ENCODE measurements at regions not wholly inside any gene's neighbourhood (a gene's known extent, or its start where the extent isn't known, plus 50 kb on each side); places are given as distances from the start of the nearest gene placed in this dataset.

DNA sequence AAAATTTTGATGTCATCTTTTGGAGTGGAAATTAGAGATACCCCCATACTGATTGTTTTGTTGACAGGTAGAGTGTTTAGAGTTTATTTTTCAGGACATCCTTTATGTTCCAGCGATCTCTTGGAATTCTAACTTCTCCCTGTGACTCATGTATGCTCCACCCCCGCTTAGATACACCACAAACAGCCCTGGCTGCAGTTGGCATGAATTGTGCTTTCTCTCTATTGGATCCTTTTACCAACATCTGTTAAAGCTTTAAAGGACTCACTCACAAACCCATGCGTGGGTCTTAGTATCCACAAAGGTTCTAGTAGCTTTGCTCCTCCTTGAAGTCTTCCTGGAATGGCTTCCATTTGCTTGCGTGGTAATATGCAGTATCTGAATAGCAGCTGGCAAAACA, 409.5 kb upstream of the POU3F3 start:
- Histone ChIP-seq H3K4me3 (no peak overlapping the region), H3K27ac (no peak overlapping the region), H3K4me1 (no peaks in the 10 kb centered on the region), H3K27me3 (no peaks in the 10 kb centered on the region), H3K36me3 (no peaks in the 10 kb centered on the region), H3K9me3 (no peaks in the 10 kb centered on the region)
- no peak for DNase-seq (ENCODE audit: low spot score in 2 of 2)
- intact Hi-C loops (cut with DNase I; ENCODE audit: low total_unique reads), result no loop called here
- TF ChIP-seq POLR2A (IDR thresholded peaks at IDR 0.05) (no peak), POLR2AphosphoS5 (IDR thresholded peaks at IDR 0.05) (no peak)
- TF ChIP-seq, protein P1, sequence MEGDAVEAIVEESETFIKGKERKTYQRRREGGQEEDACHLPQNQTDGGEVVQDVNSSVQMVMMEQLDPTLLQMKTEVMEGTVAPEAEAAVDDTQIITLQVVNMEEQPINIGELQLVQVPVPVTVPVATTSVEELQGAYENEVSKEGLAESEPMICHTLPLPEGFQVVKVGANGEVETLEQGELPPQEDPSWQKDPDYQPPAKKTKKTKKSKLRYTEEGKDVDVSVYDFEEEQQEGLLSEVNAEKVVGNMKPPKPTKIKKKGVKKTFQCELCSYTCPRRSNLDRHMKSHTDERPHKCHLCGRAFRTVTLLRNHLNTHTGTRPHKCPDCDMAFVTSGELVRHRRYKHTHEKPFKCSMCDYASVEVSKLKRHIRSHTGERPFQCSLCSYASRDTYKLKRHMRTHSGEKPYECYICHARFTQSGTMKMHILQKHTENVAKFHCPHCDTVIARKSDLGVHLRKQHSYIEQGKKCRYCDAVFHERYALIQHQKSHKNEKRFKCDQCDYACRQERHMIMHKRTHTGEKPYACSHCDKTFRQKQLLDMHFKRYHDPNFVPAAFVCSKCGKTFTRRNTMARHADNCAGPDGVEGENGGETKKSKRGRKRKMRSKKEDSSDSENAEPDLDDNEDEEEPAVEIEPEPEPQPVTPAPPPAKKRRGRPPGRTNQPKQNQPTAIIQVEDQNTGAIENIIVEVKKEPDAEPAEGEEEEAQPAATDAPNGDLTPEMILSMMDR (IDR thresholded peaks at IDR 0.05), result no peak

DNA sequence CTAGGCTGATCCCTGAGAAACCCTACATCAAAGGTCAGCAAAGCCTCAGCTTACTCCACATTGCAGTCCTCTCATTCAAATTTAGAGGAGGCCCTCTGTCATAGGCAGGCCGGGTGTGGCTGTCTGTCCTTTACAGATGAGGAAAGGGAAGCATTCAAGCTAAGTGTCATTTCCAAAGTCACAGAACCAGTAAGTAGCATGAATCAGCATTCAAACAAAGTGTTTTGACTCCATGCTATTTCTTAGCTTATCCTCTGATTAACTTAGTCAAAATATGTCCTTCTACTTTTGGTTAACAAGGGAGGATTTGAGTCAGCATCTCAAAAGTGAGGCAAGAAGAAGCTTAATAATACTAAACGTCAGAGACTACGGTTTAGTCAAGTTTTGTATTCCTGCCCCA, 409.0 kb upstream of the POU3F3 start:
- Histone ChIP-seq H3K36me3 (no peaks in the 10 kb centered on the region), H3K9me3 (no peaks in the 10 kb centered on the region), H3K27me3 (no peaks in the 10 kb centered on the region), H3K4me3 (no peak overlapping the region), H3K4me1 (no peaks in the 10 kb centered on the region), H3K27ac (no peak overlapping the region)
- intact Hi-C loops (cut with DNase I; ENCODE audit: low total_unique reads), result no loop called here
- no peak for DNase-seq (ENCODE audit: low spot score in 2 of 2)
- TF ChIP-seq, protein P1 (IDR thresholded peaks at IDR 0.05), result no peak
- no peak for TF ChIP-seq POLR2AphosphoS5 (IDR thresholded peaks at IDR 0.05)
- TF ChIP-seq POLR2A (IDR thresholded peaks at IDR 0.05), result no peak

DNA sequence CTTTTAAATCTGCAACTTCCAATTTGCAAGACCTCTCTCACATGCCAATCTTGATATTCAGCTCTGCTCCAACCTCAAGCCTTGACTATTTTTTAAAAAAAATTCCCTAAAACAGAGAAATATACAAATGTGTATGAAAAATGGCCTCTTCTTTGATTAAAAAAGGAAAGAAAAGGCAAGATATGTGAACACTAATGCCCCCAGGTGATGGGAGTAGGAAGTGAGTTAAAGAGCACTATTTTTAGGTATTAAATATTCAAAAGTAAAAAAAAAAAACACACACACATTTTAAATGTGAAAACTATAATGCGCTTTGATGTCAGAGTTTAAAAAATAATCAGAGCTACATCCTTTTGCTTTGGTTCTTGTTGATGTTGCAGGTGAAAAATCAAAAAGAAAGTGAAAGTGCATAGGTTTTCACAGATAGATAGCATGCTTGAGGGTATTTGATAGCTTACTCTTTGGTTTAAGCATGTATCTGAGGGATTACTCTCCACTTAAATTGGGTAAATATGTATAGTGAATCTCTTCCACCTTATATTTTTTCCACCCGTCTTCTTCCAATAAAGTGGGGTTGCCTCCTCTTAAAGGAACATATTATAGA, 406.0 kb upstream of the POU3F3 start:
- Histone ChIP-seq H3K36me3 (no peaks in the 10 kb centered on the region), H3K27me3 (no peaks in the 10 kb centered on the region), H3K9me3 (no peaks in the 10 kb centered on the region), H3K27ac (no peak overlapping the region), H3K4me1 (no peaks in the 10 kb centered on the region), H3K4me3 (peak overlapping the region in 1 of 3 donors; percentile 55)
- intact Hi-C loops (cut with DNase I; ENCODE audit: low total_unique reads), result no loop called here
- TF ChIP-seq POLR2A (IDR thresholded peaks at IDR 0.05), result no peak
- TF ChIP-seq POLR2AphosphoS5 (IDR thresholded peaks at IDR 0.05), result no peak
- TF ChIP-seq, protein P1 (IDR thresholded peaks at IDR 0.05), result no peak
- no peak for DNase-seq (ENCODE audit: low spot score in 2 of 2)

DNA sequence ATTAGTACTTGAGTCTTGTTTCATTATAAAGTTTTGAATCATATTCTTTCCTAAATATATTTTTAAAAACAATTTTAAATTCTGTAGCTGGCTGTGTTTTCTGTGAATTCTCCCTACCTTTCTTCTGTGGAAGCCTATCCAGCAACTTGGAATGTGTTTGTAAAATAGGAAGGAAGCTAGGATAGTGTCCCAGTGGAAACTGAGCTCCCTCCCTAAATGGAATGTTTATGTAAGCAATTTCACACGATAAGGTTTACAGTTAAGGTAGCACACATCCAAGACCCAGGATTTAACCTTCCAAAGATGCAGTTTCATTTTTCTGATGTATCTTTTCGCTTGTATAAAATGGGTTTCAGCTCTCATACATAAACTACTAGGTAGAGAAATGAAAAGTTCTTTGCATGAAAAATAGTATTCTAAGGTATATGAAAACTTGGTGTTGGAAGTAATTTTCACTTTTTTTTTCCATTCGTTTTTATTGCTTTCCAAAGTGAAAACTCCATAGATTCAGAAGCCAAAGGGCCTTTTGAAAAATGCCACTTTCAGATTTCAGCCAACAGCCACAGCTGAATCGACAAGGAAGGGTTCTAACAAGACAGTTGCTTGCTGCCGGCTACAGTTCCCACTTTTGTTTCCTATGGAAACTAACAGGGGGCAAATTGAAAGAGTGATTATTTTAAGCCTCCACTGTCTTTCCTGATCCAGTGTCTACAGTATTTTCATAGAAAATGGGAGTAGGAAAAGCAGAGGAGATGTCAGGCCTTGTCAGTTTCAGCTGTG, 405.1 kb upstream of the POU3F3 start:
- Histone ChIP-seq H3K4me1 (no peaks in the 10 kb centered on the region), H3K9me3 (no peaks in the 10 kb centered on the region), H3K27me3 (no peaks in the 10 kb centered on the region), H3K27ac (no peak overlapping the region), H3K4me3 (no peak overlapping the region), H3K36me3 (no peaks in the 10 kb centered on the region)
- DNase-seq (ENCODE audit: low spot score in 2 of 2), result no peak
- intact Hi-C loops (cut with DNase I; ENCODE audit: low total_unique reads), result no loop called here
- TF ChIP-seq, protein P1 (IDR thresholded peaks at IDR 0.05), result no peak
- TF ChIP-seq POLR2A (IDR thresholded peaks at IDR 0.05) (no peak), POLR2AphosphoS5 (IDR thresholded peaks at IDR 0.05) (no peak)

DNA sequence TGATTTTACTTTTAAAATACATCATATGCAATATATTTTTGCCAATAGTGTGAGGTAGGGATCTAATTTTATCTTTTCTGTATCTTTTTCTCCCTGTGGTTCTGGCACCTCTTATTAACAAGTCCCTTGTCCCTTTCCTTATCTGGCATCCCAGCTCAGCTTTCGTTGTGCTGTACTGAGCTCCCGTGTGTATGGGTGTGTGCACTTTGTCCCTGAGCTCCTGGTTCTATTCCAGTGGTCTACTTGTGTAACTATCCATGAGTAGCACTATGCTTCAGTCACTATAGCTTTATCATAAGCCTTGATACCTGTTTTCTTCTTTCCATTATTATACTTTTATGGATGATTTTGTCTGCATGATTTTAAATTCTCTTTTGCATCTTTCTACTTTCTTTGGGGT, 401.4 kb upstream of the POU3F3 start:
- no peak for DNase-seq (ENCODE audit: low spot score in 2 of 2)
- no peaks in the 10 kb centered on the region for H3K4me1 ChIP-seq
- H3K4me3 ChIP-seq, result no peak overlapping the region
- intact Hi-C loops (cut with DNase I; ENCODE audit: low total_unique reads), result no loop called here
- H3K36me3 ChIP-seq, result no peaks in the 10 kb centered on the region
- no peak overlapping the region for H3K27ac ChIP-seq
- no peaks in the 10 kb centered on the region for H3K27me3 ChIP-seq
- no peak for TF ChIP-seq POLR2AphosphoS5 (IDR thresholded peaks at IDR 0.05)
- TF ChIP-seq, protein P1 (IDR thresholded peaks at IDR 0.05), result no peak
- TF ChIP-seq POLR2A (IDR thresholded peaks at IDR 0.05), result no peak
- H3K9me3 ChIP-seq, result no peaks in the 10 kb centered on the region
